ENCODE measurements at regions not wholly inside any gene's neighbourhood (a gene's known extent, or its start where the extent isn't known, plus 50 kb on each side); places are given as distances from the start of the nearest gene placed in this dataset.

DNA sequence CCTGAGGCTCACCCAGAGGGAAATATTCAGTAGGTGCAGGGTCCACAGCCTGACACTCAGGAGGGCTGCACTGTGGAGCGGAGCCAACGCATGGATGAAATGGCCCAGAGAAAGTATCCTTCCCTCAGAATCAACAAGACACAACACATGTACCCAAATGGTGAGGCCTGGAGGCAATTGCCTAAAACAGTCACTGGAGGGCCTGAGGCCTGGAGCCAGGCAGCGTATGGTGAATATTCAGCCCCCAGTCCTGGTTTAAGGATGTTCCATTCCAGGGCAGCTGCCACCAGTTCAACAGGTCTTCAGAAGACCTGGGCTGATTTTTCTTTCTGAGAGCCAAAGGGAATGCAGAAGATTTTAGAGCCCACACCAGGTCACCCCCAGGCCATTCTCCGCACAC is 264.8 kb downstream of the INSC start:
- no peak for DNase-seq (ENCODE audit: low read depth)

DNA sequence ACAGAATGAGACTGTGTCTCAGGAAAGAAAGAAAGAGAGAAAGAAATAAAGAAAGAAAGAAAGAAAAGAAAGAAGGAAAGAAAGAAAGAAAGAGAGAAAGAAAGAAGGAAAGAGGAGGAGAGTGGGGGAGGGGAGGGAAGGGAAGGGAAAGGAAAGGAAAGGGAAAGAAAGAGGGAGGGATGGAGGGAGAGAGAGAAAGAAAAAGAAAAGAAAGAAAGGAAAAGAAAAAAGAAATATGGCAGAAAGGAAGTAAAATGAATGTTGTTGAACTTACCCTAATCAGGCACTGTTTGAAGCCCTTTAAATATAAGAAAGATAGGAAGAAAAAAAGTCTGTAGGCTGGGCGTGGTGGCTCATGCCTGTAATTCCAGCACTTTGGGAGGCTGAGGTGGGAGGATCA is 276.1 kb downstream of the INSC start:
- DNase-seq (ENCODE audit: low read depth), result no peak

DNA sequence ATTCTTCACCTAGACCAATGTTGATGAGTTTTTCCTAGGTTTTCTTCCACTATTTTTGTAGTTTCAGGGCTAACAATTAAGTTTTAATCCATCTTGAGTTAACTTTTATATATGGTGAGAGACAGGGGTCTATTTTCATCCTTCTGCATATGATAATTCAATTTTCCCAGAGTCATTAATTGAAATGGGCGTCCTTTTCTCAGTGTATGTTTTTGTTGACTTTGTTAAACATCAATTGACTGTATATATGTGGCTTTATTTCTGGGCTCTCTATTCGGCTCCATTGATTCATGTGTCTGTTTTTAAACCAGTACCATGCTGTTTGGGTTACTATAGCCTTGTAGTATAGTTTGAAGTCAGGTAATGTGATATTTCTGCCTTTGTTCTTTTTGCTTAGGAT is 282.1 kb downstream of the INSC start:
- no peak for DNase-seq (ENCODE audit: low read depth)

DNA sequence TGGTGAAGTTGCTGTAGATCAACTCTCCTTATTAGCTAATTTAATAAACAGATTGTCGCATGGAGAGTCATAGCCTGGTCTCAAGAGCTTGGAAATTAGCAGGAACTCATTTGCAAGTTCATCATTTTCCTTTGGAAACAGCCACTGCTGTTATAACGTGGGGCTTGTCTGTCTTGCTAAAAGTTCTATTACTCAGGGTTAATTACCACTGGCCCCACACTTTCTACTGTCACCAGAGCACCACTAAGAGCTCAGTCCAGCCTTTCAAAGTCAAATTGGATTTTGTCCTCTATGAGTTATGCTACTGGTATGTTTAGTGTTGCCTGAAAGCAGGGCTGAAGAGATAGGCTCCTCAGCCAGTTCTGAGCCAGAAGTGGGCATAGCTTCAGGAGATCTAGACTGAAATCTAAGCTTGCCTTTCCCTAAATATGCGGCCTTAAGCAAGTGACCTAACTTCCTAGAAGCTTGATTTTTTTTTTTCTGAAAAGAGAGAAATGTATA is 292.2 kb downstream of the INSC start:
- no peak for DNase-seq (ENCODE audit: low read depth)

DNA sequence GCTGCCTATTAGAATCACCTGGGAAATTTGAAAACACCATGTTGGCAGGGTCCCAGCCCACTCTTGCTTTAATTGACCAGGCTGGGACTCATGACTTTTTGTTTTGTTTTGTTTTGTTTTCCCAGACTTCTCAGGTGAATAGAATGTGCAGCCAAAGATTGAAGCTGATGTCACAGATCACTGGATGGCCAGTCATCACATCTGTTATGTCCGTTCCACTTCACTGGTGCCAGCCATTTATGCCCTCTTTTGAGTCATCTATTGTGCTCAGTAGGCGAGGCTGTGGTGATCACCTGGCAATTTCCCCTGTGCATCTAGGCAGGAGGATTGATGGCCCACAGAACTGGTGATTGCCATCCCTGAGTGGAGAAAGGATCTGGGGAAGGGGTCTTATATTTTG is 297.3 kb downstream of the INSC start:
- DNase-seq (ENCODE audit: low read depth), result no peak

DNA sequence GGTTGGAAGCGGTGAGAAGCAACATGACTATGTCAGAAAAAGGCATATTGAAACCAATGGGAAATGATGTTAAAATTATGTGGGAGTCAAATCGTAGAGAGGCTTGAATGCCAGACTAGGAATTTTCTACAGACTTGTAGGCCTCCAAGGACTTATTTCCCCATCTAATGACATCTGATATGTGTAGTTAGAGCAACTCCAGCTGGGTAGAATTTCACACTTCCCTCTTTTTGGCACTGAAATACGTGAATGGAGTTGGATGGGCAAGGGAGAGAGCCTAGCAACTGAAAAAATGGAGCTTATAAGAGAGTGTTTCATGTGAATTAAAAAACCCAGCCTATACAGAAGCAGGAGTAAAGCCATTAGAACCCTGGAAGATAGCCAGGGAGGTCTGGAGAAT is 304.2 kb downstream of the INSC start:
- DNase-seq (ENCODE audit: low read depth), result no peak

DNA sequence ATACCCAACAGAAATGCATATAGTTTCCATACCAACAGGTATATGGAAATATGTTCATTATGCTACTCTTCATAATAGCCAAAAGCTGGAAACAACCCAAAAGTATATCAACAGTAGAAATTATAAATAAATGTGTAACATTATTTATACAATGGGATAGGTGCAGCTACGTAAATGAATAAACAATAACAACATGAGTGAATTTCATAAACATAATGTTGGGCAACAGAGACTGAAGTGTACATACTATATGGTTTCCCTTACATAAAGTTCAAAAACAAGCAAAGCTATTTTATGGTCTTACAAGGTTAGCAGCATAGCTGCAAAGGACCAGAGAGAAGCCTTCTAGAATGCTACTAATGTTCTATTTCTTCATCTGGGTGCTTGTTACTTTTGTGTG is 305.0 kb downstream of the INSC start:
- DNase-seq (ENCODE audit: low read depth), result no peak

DNA sequence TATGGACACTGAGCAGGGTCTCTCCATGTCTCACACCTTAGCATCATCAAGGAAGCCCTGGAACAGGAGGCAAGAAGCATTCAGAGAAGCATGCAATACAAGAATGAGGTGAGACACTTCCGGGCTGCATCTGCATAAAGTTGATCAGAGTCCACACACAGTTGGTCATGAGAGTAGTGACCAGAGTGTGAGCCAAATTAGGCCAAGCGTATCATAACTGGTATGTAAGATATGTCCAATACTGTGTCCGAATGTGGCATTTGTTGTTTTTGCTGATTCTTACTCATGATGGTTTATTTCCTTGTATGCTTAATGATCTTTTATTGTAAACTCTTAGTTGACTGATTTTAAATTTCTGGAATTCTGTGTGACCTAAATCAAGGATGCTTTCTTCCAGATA is 315.7 kb downstream of the INSC start:
- DNase-seq (ENCODE audit: low read depth), result no peak

DNA sequence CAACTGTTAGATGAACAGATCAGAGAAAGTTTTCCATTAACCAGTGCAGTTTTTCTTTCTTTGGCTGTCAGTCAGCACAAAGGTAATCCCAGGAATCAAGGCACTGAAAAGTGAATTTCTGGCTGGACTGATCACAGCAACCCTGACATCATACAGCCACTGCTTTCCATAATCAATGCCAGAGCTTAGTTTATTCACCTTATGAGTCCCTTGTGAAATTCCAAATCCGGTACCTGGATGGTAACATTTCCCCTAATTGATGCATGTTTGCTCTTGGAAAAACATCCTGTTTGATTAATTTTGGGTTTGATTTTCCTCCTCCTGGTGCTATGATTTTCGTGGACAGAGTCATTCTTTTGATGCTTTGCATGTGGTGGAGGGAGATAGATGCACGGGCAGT is 319.8 kb downstream of the INSC start:
- no peak for DNase-seq (ENCODE audit: low read depth)

DNA sequence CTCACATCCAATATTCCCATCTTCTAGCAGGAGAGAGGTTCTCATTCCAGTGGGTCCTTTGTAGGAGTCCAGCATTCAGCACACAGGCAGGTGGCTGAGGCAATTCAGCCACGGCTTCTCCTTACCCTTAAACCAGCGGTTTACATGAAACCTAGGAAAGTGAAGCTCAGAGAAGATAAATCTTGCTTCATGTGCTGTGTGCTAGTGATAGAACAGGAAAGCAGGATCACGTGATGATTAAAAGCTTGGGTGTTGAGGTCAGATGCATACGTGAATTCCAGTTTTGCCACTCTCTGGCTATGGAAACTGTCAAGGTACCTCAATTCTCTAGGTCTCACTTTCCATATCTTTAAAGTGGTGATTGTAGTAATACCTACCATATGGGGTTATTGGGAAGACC is 331.6 kb downstream of the INSC start:
- DNase-seq (ENCODE audit: low read depth), result no peak

DNA sequence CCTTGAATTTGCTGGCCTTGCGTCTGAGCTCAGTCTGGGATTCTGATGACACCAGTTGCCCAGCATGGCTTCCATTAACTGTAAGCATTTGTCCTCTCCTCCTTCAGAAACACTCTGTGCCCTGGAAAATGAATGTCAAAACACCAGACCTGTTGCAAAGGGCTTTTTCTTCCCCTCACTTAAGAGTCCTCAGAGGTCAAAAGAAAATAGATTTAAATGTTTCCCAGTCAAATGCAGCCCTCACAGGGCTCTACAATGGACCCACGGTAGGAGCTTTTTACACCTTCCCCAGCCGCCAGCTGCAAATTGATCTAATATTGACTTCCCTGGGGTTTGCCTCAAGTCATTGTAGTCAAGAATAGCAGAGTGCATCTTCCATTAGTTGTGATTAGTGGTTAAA is 332.2 kb downstream of the INSC start:
- DNase-seq (ENCODE audit: low read depth), result no peak

DNA sequence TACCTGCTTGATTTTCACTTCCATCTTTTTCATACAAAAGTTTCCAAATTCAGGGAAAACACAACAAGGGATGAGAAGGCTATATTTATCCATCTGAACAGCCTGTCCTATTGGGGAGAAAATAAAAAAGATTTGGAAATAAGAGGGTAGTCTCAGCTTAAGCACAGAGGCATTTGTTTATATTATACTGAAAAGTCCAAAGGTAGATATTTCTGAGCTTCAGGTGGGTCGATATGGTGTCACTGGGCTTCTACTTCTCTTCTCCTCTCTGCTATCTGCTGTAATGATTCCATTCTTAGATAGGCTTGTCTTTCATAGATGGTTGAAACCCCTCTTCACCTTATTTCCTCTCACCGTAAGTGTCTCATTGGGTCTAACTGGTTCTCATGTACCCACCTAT is 337.0 kb downstream of the INSC start:
- DNase-seq (ENCODE audit: low read depth), result no peak

DNA sequence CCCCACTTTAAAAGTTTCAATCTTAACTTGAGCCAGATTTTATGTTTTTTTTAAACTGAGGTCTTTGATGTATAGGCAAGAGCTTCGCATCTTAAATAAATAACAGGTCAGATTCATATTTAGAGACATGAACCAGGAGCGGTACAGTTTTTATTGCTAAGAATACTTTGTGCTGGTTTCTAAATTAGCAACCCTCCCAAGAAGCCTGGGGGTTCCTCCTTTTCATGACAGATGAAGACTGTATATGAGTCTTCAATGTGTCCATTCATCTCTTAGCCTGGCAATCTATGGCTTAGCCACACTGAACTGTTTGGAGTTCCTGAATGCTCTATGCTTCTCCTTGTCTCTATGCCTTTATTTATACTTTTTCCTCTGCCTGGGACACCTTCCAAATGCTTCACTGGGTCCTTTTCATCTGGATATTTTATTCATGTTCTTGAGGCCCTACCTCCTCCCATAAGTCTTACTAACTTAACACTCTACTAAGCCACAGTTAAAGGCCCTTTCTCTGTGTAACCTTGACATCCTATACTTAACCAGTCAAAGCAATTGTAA is 338.6 kb downstream of the INSC start:
- DNase-seq (ENCODE audit: low read depth), result no peak

DNA sequence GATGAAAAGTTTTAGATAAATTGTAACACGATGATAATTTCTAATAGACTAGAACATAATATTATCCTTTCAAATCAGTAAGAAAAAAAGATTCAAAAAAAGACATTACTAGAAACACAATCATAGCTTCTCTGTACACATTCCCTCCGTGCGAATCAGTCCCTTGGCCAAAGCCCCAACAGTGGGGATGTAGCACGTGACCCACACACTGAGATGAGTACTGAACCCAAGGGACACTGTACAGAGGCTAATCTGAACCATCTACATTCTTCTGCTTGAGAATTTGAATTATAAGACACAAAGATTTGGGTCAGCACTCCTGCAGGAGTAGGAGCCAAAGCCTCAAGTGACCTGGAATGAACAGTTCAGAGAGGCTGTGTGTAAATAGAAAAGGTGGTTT is 353.7 kb downstream of the INSC start:
- DNase-seq (ENCODE audit: low read depth), result no peak

DNA sequence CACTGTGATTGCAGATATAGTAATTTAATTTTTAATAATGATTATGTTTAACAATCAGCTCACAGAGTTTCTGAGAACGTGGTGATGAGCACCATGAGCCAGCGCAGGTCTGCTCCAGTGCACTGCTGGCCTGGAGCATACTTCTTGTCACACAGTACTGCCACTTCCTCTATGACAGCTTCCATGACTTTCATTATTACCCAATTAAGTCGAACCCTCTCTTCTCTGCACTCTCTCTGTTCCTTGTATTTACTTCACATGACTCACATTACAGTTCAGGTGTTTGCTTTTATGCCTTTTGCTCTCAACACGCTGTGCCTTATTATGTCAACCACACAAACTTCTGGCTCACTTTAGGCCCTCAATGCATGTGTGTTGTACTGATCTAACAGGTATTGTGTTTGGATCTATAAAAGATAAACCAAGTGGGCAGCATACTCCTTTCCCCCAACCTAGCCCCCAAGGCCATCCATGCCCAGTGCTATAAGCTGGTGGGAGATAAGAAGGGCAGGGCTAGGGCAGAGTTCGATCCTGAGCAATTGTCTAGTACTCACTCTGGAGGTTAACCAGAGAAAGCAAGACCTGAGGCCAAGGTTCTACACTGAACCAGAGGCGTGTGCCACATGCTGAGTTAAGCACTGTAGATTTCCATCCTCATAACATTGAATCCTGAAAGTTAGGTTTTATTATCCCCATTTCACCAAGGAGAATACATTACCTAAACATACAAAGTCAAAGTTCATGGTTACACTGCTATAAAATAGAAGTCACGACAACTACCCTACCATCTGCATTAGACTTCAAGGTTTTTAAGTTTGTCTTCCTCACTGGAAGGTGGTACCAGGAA is 356.5 kb downstream of the INSC start:
- no peak for DNase-seq (ENCODE audit: low read depth)

DNA sequence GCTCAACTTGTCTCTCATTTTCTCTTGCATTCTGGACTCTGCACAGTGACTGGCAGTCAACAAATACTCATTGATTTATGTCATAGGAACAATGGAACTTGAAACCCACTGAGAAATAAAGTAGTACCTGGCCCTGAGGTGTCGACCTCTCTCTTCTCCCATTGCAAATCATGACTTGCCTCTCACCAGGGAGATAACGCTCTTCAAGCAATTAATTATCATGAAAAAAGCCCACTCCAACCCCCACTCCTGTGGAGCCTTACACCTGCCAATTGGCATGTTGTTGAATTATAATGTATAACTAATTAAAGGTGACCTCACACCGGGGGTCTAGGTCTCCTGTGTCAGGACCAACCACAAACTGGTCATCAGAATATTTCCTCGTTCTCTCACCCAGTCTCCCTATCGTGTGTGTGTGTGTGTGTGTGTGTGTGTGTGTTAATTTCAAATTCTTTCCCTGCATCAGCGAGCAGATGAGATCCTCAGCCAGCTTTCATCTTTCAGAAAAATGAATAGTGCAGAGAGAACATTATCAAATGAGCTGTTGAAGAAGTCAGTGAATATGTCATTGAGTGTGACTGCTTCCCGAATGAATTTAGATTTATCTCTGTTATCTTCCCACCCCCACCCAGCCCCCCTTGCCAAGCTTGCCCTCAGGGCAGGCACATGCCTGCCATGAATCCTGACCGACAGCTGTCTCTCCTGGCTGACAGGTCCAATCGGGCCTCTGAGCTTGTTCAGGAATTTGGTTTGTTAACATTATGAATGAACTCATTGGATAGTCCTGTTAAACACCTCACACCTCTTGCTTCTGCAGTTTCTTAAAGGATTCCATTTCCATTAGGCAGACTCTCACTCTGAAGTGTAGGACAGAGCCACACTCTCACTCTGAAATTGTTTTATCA is 357.4 kb downstream of the INSC start:
- DNase-seq (ENCODE audit: low read depth), result no peak

DNA sequence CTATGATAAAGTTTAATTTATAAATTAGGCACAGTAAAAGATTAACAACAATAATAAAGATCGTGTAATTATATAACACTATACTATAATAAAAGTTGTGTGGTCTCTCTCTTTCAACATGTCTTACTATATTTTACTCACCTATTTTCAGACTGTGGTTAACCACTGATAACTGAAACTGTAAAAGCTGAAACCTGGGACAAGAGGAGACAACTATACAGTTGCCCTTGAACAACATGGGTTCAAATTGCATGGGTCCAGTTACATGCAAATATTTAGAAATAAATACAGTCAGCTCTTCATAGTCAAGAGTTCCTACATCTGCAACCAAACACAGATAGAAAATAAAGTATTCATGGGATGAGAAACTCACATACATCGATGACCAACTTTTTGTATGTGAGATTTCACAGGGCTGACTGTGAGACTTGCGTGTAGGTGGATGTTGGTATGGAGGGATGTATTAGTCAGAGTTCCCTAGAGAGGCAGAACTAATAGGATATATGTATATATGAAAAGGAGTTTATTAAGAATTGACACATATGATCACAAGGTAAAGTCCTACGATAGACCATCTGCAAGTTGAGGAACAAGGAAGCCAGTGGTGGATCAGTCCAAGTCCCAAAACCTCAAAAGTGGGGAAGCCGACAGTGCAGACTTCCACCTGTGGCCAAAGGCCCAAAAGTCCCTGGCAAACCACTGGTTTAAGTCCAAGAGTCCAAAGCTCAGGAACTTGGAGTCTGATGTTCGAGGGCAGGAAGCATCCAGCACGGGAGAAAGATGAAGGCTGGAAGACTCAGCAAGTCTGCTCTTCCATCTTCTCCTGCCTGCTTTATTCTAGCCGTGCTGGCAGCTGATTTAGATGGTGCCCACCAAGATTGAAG is 359.5 kb downstream of the INSC start:
- DNase-seq (ENCODE audit: low read depth), result no peak

DNA sequence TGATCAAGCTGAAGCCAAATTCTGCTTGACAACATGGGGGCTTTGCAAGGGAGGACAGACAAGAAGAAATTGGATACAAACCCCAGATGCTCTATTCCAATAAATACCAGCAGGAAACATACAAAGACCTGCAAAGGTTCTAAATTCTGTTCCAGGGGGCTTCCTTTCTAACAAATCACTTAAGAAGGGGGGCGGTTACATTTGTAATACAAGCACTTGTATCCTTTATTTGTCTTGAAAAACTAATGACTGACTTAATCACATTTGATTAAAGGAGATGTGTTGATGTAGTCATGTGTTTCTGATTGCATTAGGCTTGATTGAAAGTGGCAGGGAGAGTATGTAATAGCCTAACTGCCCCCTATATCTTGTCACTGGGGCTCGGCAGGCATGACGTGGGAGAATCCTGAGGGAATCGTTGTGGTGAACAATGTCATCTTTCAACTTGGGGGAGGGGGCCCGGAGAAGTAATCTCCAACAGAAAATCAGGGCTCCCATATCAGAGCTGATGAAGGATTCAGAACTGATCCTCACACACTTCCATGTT is 361.7 kb downstream of the INSC start:
- DNase-seq (ENCODE audit: low read depth), result no peak

DNA sequence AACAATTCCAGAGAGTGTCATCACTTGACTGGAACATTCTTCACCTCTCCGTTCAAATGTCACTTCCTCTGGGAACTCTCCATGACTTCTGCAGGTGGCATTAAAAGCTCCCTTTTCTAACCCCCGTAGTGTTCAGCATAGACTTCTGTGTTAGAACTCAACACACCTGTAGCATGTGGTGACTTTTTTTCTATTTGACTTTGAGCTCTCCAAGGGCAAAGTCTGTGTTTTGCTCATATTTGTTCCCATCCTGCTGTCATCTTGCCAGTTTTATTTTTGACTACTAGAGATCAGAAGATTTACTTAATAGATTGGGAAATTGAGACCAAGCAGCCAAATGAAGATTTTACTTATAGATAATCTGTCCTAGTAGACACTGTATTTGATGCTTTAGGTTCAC is 367.1 kb downstream of the INSC start:
- DNase-seq (ENCODE audit: low read depth), result no peak

DNA sequence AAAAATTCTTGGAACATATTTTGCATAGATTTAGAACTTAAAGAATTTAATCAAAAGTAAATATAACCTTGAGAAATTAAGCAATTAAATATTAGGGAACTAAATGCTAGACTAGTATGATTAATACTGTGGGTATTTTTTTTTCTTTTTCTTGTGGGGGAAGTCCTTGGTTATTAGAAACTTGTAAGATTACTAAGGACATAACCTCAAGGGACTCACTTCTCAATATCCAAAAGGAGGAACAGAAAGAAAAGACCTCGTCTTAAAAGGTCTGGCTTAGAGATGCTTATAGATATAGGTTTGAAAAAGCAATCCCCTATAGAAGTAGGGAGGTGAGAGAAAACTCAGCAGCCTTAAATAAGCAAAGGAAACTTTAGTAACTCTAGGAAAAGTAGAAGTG is 368.5 kb downstream of the INSC start:
- DNase-seq (ENCODE audit: low read depth), result no peak

DNA sequence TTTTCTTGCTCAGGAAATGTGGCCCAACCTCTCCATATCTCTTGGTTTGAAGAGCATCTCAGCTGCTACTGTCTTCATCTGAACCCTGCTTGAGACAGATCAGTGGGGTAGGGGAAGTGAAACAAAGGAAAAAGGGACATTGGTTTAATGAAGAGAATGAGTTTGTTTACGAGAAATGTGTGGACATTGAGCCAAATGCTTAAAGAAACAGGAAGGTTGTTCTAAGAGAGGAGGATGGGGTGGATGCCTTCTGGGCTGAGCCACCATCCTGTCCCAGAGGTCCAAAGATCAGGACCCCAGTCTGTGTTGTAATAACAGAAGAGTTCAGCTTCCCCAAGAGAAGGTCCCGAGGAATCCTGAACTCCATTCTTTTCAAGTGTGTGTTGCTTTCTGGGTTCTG is 369.7 kb downstream of the INSC start:
- no peak for DNase-seq (ENCODE audit: low read depth)

DNA sequence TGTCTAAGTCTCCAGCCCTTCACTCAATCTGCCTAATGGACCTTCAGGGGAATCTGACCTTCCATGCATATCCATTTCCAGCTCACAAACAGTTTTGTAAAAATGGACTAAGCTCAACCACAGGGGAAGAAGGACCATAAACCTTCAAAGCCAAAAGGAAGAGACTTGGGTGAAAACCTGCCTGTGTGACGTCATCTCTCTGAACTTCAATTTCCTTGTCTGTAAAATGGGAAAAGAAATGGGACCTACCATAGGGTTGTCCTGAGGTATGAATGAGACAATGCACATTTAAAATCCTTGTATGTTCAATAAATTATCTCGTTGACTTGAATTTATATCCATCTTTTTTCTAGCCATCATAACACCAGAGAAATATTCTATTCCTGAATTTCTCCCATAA is 370.7 kb downstream of the INSC start:
- DNase-seq (ENCODE audit: low read depth), result no peak
